Vagina (tissue), 2 donors: ENCODE measurements at regions not wholly inside any gene's neighbourhood (a gene's known extent, or its start where the extent isn't known, plus 50 kb on each side); places are given as distances from the start of the nearest gene placed in this dataset.

Source experiments
- POLR2A ChIP-seq, 2 donors: fragments of 450-650 bp; IDR thresholded peaks; one replicate each; pipeline ENCODE4 v1.6.1; 2017; ENCODE audit warnings: antibody characterized with exemption in 2 of 2, mild to moderate bottlenecking in 2 of 2, moderate library complexity in 2 of 2
- POLR2AphosphoS5 ChIP-seq, 2 donors: sonication (generic); formaldehyde crosslinking; IDR thresholded peaks; one replicate each; pipeline ENCODE4 v1.9.0; 2017; ENCODE audit warnings: antibody characterized with exemption in 2 of 2, mild to moderate bottlenecking in 2 of 2, low read depth in 1 of 2; ENCODE audit not compliant: insufficient read depth in 1 of 2
- TF ChIP-seq, protein P1 (sequence below), 3 experiments: fragments of 450-650 bp in 2 of 3; fragments of 200-600 bp in 1 of 3; sonication (generic) in 1 of 3; IDR thresholded peaks; one replicate each; pipeline ENCODE4 v1.5.1; 2017 to 2019; ENCODE audit warnings: antibody characterized with exemption in 3 of 3, mild to moderate bottlenecking in 2 of 3, moderate library complexity in 2 of 3

DNA sequence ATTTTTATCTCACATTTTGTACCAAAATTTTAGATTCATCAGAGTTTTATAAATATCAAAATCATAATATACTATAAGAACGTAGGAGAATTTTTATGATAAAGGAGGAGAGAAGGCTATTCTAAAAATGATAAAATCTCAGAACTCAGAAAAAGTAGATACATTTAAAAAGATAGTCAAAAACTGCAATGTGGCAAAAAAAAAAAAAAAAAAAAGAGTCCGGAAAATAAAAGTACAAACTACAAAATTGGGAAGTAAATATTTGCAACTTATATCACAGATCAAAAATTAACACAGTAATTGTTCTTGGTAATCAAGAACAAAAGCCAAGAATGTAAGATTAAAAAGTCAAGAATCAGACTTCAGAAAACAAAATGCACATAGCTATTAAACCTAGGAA is 332.1 kb downstream of the MCTP2 start:
- TF ChIP-seq, protein P1, sequence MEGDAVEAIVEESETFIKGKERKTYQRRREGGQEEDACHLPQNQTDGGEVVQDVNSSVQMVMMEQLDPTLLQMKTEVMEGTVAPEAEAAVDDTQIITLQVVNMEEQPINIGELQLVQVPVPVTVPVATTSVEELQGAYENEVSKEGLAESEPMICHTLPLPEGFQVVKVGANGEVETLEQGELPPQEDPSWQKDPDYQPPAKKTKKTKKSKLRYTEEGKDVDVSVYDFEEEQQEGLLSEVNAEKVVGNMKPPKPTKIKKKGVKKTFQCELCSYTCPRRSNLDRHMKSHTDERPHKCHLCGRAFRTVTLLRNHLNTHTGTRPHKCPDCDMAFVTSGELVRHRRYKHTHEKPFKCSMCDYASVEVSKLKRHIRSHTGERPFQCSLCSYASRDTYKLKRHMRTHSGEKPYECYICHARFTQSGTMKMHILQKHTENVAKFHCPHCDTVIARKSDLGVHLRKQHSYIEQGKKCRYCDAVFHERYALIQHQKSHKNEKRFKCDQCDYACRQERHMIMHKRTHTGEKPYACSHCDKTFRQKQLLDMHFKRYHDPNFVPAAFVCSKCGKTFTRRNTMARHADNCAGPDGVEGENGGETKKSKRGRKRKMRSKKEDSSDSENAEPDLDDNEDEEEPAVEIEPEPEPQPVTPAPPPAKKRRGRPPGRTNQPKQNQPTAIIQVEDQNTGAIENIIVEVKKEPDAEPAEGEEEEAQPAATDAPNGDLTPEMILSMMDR (IDR thresholded peaks at IDR 0.05) = no peak
- TF ChIP-seq POLR2A (IDR thresholded peaks at IDR 0.05) = no peak
- TF ChIP-seq POLR2AphosphoS5 (IDR thresholded peaks at IDR 0.05; ENCODE audit: insufficient read depth in 1 of 2, low read depth in 1 of 2) = no peak
